HepG2 (cell line): ENCODE measurements at regions not wholly inside any gene's neighbourhood (a gene's known extent, or its start where the extent isn't known, plus 50 kb on each side); places are given as distances from the start of the nearest gene placed in this dataset.

Experiments
- ATAC-seq: fragments of 200-7000 bp; cut with Tn5 transposase; 3 replicates; pipeline ENCODE4 v1.9.1; 2020; ENCODE audit warnings: mild to moderate bottlenecking, moderate library complexity
- BruUV-seq: library from RNA; stranded (reverse); fragments of 400-500 nt; replicated peaks from 2 replicates; lab custom pipeline; 2021; lab: Mats Ljungman, UMichigan
- CTCF ChIA-PET: fragments of 300-600 bp; formaldehyde crosslinking; extraction: SDS; loops from one replicate; lab custom pipeline; 2021; ENCODE audit warnings: low total read pairs, inconsistent platforms, low intra/inter-chr PET ratio; lab: Yijun Ruan, JAX
- POLR2A ChIA-PET: fragments of 350-600 bp; sonication (Branson Sonifier 250); formaldehyde crosslinking; loops from one replicate; lab custom pipeline; 2020; ENCODE audit warnings: antibody characterized with exemption, inconsistent platforms; lab: Yijun Ruan, JAX
- DNase-seq: peaks from one replicate; pipeline ENCODE4 v3.0.0-alpha.2; 2015; ENCODE audit warnings: low spot score
- FAIRE-seq: peaks from 3 replicates; lab custom pipeline; 2011; peaks lifted over from hg19 to GRCh38; lab: Jason Lieb, UNC
- H2AFZ ChIP-seq: one replicate; pipeline ENCODE4 v1.6.1; 2011; ENCODE audit warnings: low read length, inconsistent platforms
- H3K27ac ChIP-seq: fragments of 300-600 bp; 3 replicates; pipeline ENCODE4 v1.8.0; 2011; ENCODE audit warnings: mixed run types, mild to moderate bottlenecking, mixed read lengths, low read length, inconsistent platforms; ENCODE audit not compliant: insufficient read depth; ENCODE audit errors: extremely low read length
- H3K27me3 ChIP-seq, 2 experiments: fragments of 200-600 bp in 1 of 2; 2 replicates in 1 of 2; 3 replicates in 1 of 2; pipeline versions ENCODE4 v1.6.0 to v1.8.0; 2011; ENCODE audit warnings: low read length in 2 of 2, mild to moderate bottlenecking in 2 of 2, moderate library complexity in 2 of 2, inconsistent platforms in 1 of 2; ENCODE audit not compliant: insufficient read depth in 2 of 2, control insufficient read depth in 1 of 2
- H3K36me3 ChIP-seq, 2 experiments: fragments of 200-600 bp in 1 of 2; replicated peaks in 1 of 2; 2 replicates in 1 of 2; 3 replicates in 1 of 2; pipeline versions ENCODE4 v1.5.1 to v1.8.0; 2011; ENCODE audit warnings: low read length in 2 of 2, inconsistent platforms in 1 of 2; ENCODE audit not compliant: insufficient read depth in 2 of 2, control insufficient read depth in 1 of 2
- H3K4me1 ChIP-seq: 2 replicates; pipeline ENCODE4 v1.5.1; 2012; ENCODE audit warnings: low read length, inconsistent platforms; ENCODE audit not compliant: insufficient read depth
- H3K4me2 ChIP-seq: 2 replicates; pipeline ENCODE4 v1.6.0; 2011; ENCODE audit warnings: low read depth, low read length, inconsistent platforms
- H3K4me3 ChIP-seq, 3 experiments: fragments of 200-600 bp in 1 of 3; sonication (generic), shearing (Covaris generic) in 1 of 3; replicated peaks in 1 of 3; 2 replicates each; pipeline ENCODE4 v1.5.1; 2011 to 2016; ENCODE audit warnings: low read length in 3 of 3, inconsistent platforms in 2 of 3, low read depth in 2 of 3, mild to moderate bottlenecking in 2 of 3, control low read depth in 1 of 3, mixed read lengths in 1 of 3; ENCODE audit not compliant: insufficient read depth in 1 of 3
- H3K79me2 ChIP-seq: one replicate; pipeline ENCODE4 v1.6.1; 2011; ENCODE audit warnings: low read length, inconsistent platforms; ENCODE audit not compliant: insufficient read depth
- H3K9ac ChIP-seq: 2 replicates; pipeline ENCODE4 v1.6.0; 2011; ENCODE audit warnings: mild to moderate bottlenecking, low read depth, low read length, inconsistent platforms; ENCODE audit not compliant: insufficient read depth
- H3K9me3 ChIP-seq: 2 replicates; pipeline ENCODE4 v1.5.1; 2012; ENCODE audit warnings: mild to moderate bottlenecking, low read length
- H4K20me1 ChIP-seq: 2 replicates; pipeline ENCODE4 v1.6.0; 2011; ENCODE audit warnings: inconsistent platforms, mild to moderate bottlenecking, low read length, moderate library complexity; ENCODE audit not compliant: insufficient read depth
- AHR ChIP-seq: IDR thresholded peaks from 2 replicates; pipeline ENCODE4 v1.6.1; 2018; ENCODE audit warnings: missing genetic modification reagents, missing compliant biosample characterization
- BCL6 ChIP-seq: IDR thresholded peaks from 2 replicates; pipeline ENCODE4 v1.6.1; 2016; ENCODE audit warnings: missing genetic modification reagents, missing compliant biosample characterization
- CEBPG ChIP-seq: IDR thresholded peaks from 2 replicates; pipeline ENCODE4 v1.6.1; 2016
- HNF4G ChIP-seq, 2 experiments: sonication (generic) in 1 of 2; formaldehyde crosslinking in 1 of 2; IDR thresholded peaks; 2 replicates each; pipeline versions ENCODE4 v1.4.0 to v1.6.1; 2011 to 2020; ENCODE audit warnings: borderline replicate concordance in 2 of 2, low read depth in 2 of 2, mild to moderate bottlenecking in 2 of 2, low read length in 1 of 2, missing genetic modification reagents in 1 of 2, moderate library complexity in 1 of 2
- KLF12 ChIP-seq: sonication (generic); formaldehyde crosslinking; IDR thresholded peaks from 2 replicates; pipeline ENCODE4 v1.4.0; 2020; ENCODE audit warnings: missing genetic modification reagents, borderline replicate concordance
- PCBP2 ChIP-seq: fragments of 200-400 bp; formaldehyde crosslinking; optimal IDR thresholded peaks from 2 replicates; pipeline ENCODE3; 2018; ENCODE audit warnings: low read length, low read depth; ENCODE audit not compliant: poor library complexity, severe bottlenecking
- PTBP1 ChIP-seq: fragments of 200-400 bp; formaldehyde crosslinking; IDR thresholded peaks from 2 replicates; pipeline ENCODE4 v1.6.1; 2018; ENCODE audit warnings: low read length, low read depth; ENCODE audit not compliant: poor library complexity, severe bottlenecking
- SOX6 ChIP-seq, 2 experiments: fragments of 450-650 bp in 1 of 2; sonication (generic) in 1 of 2; formaldehyde crosslinking in 1 of 2; IDR thresholded peaks; 2 replicates each; pipeline versions ENCODE4 v1.4.0 to v1.6.1; 2017 to 2020; ENCODE audit warnings: antibody characterized with exemption in 1 of 2, mild to moderate bottlenecking in 1 of 2, missing genetic modification reagents in 1 of 2
- SRSF9 ChIP-seq: fragments of 200-400 bp; formaldehyde crosslinking; IDR thresholded peaks from 2 replicates; pipeline ENCODE4 v1.6.1; 2018; ENCODE audit warnings: borderline replicate concordance, mild to moderate bottlenecking, low read depth, low read length; ENCODE audit not compliant: insufficient read depth, poor library complexity, severe bottlenecking
- THAP7 ChIP-seq: sonication (generic); formaldehyde crosslinking; IDR thresholded peaks from 2 replicates; pipeline ENCODE4 v1.8.1; 2023; ENCODE audit warnings: mild to moderate bottlenecking, missing genetic modification reagents
- ZFP37 ChIP-seq: sonication (generic); formaldehyde crosslinking; IDR thresholded peaks from 2 replicates; pipeline ENCODE4 v1.4.0; 2020; ENCODE audit warnings: missing genetic modification reagents, borderline replicate concordance
- ZNF3 ChIP-seq: IDR thresholded peaks from 2 replicates; pipeline ENCODE4 v1.7.0; 2017; ENCODE audit warnings: inconsistent platforms
- ZNF350 ChIP-seq: sonication (generic); formaldehyde crosslinking; IDR thresholded peaks from 2 replicates; pipeline ENCODE4 v1.4.0; 2020; ENCODE audit warnings: mild to moderate bottlenecking, low read depth, missing genetic modification reagents, borderline replicate concordance
- ZNF446 ChIP-seq: sonication (generic); formaldehyde crosslinking; IDR thresholded peaks from 2 replicates; pipeline ENCODE4 v1.5.0; 2020; ENCODE audit warnings: mild to moderate bottlenecking, missing genetic modification reagents
- ZNF570 ChIP-seq: sonication (generic); formaldehyde crosslinking; IDR thresholded peaks from 2 replicates; pipeline ENCODE4 v1.4.0; 2020; ENCODE audit warnings: mild to moderate bottlenecking, missing genetic modification reagents, borderline replicate concordance
- ZNF605 ChIP-seq: sonication (generic); formaldehyde crosslinking; IDR thresholded peaks from 2 replicates; pipeline ENCODE4 v1.8.0; 2022; ENCODE audit warnings: mild to moderate bottlenecking, missing genetic modification reagents
- ZNF614 ChIP-seq: IDR thresholded peaks from 2 replicates; pipeline ENCODE4 v1.6.1; 2018; ENCODE audit warnings: missing biosample characterization, missing genetic modification reagents, inconsistent platforms, borderline replicate concordance
- WGBS: methylation state at CpG from one replicate; pipeline ENCODE4 v1.1.6; 2017; ENCODE audit warnings: low lambda C conversion rate; 5-methylcytosine and 5-hydroxymethylcytosine counted together
- in situ Hi-C: cut with HindIII; loops from 2 replicates; pipeline ENCODE4 v1.10.0; 2017; ENCODE audit warnings: low pct_unique_long_range_greater_than_20kb; ENCODE audit not compliant: extremely low pct_ligation_motif_present
- intact Hi-C: fragments of 100-400 bp; cut with micrococcal nuclease; formaldehyde crosslinking; loops from one replicate; pipeline ENCODE4 v1.10.0; 2022; ENCODE audit not compliant: unreplicated experiment

GRCh38 chr11:97860237-97860636 is 1160.5 kb upstream of the CNTN5 start:
- Histone ChIP-seq H3K9me3 (peaks cover 13% of the 10 kb centered on the region; the same call in 1 of the 2 replicates), H3K27ac (no peak overlapping the region), H3K79me2 (no peaks in the 10 kb centered on the region), H3K4me1 (no peaks in the 10 kb centered on the region), H4K20me1 (no peaks in the 10 kb centered on the region), H3K36me3 (no peaks in the 10 kb centered on the region), H2AFZ (no peak overlapping the region), H3K27me3 (no peaks in the 10 kb centered on the region), H3K4me3 (no peak overlapping the region), H3K9ac (no peak overlapping the region), H3K4me2 (no peak overlapping the region)
- in situ Hi-C loops (no loop called here), intact Hi-C loops (no loop called here)
- FAIRE-seq (no peak), DNase-seq (no peak), ATAC-seq (no peak)
- POLR2A ChIA-PET: no interaction called here
- CTCF ChIA-PET: no interaction called here
- TF ChIP-seq KLF12 (CRISPR knock-in tag) (no peak), ZNF350 (CRISPR knock-in tag) (no peak), ZNF605 (CRISPR knock-in tag) (no peak), SRSF9 (no peak), HNF4G (IDR thresholded peaks at IDR 0.05; ENCODE audit: borderline replicate concordance, low read depth, low read length) (no peak), HNF4G (CRISPR knock-in tag; IDR thresholded peaks at IDR 0.05; ENCODE audit: borderline replicate concordance, low read depth) (no peak), CEBPG (no peak)
- no TSS peak for BruUV-seq
- 0% methylated on average over 1 of the region's 1 CpG for WGBS

GRCh38 chr11:97862021-97862420 is 1158.7 kb upstream of the CNTN5 start:
- H2AFZ ChIP-seq: no peak overlapping the region
- ChIA-PET CTCF (no interaction called here), POLR2A (no interaction called here)
- no peak overlapping the region for H3K9ac ChIP-seq
- no peaks in the 10 kb centered on the region; a peak in 1 of 5 replicates for H3K27me3 ChIP-seq
- WGBS: 0% methylated on average over 4 of the region's 4 CpGs
- H3K9me3 ChIP-seq: peaks cover 13% of the 10 kb centered on the region; the same call in 1 of the 2 replicates
- H3K27ac ChIP-seq: no peak overlapping the region
- H3K4me3 ChIP-seq: no peak overlapping the region
- intact Hi-C loops (no loop called here), in situ Hi-C loops (no loop called here)
- H3K4me2 ChIP-seq: no peak overlapping the region
- FAIRE-seq (no peak), ATAC-seq (no peak), DNase-seq (no peak)
- H3K36me3 ChIP-seq: no peaks in the 10 kb centered on the region
- H3K4me1 ChIP-seq: no peaks in the 10 kb centered on the region
- no peaks in the 10 kb centered on the region for H4K20me1 ChIP-seq
- BruUV-seq: no TSS peak
- H3K79me2 ChIP-seq: no peaks in the 10 kb centered on the region
- TF ChIP-seq ZNF3 (no peak), SOX6 (IDR thresholded peaks at IDR 0.05) (no peak), SOX6 (CRISPR knock-in tag; IDR thresholded peaks at IDR 0.05) (no peak), ZNF570 (no peak), ZNF614 (CRISPR knock-in tag) (no peak), ZFP37 (no peak), AHR (CRISPR knock-in tag) (no peak), THAP7 (CRISPR knock-in tag) (no peak), BCL6 (CRISPR knock-in tag) (no peak), PTBP1 (no peak), PCBP2 (no peak), ZNF446 (CRISPR knock-in tag) (no peak)
